ENCODE measurements at regions not wholly inside any gene's neighbourhood (a gene's known extent, or its start where the extent isn't known, plus 50 kb on each side); places are given as distances from the start of the nearest gene placed in this dataset.

DNA sequence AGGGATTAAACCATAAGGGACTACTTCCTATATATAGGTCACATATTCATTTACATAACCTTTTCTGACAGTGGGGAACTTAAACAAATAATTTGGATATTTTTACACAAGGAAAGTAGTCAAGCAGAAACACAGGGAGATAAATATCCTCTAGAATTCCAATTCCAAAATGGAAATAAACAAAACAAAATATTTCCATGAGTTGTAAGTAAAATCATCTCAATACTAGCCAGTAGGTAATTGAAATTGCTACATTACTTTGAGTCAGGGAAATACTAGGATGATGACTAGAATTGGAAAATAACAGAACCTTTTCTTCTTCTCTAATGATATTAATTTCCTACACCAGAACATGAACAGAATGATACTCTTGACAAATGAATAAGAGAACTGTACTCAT is 1308.1 kb upstream of the GJE1 start:
- TF ChIP-seq, protein P1, sequence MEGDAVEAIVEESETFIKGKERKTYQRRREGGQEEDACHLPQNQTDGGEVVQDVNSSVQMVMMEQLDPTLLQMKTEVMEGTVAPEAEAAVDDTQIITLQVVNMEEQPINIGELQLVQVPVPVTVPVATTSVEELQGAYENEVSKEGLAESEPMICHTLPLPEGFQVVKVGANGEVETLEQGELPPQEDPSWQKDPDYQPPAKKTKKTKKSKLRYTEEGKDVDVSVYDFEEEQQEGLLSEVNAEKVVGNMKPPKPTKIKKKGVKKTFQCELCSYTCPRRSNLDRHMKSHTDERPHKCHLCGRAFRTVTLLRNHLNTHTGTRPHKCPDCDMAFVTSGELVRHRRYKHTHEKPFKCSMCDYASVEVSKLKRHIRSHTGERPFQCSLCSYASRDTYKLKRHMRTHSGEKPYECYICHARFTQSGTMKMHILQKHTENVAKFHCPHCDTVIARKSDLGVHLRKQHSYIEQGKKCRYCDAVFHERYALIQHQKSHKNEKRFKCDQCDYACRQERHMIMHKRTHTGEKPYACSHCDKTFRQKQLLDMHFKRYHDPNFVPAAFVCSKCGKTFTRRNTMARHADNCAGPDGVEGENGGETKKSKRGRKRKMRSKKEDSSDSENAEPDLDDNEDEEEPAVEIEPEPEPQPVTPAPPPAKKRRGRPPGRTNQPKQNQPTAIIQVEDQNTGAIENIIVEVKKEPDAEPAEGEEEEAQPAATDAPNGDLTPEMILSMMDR (conservative IDR thresholded peaks at IDR 0.05 in 1 of 2, IDR thresholded peaks at IDR 0.05 in 1 of 2; ENCODE audit: extremely low read depth in 1 of 2, insufficient read depth in 1 of 2, low read depth in 1 of 2, low read length in 2 of 2): no peak
- TF ChIP-seq EZH2 (IDR thresholded peaks at IDR 0.05; ENCODE audit: borderline replicate concordance, low read length): no peak

Measured in mammary epithelial cell (primary cell).